ENCODE measurements at regions not wholly inside any gene's neighbourhood (a gene's known extent, or its start where the extent isn't known, plus 50 kb on each side); places are given as distances from the start of the nearest gene placed in this dataset.
"Not testable (repeated sequence)": the region's sequence is repeated elsewhere in the genome, so short reads cannot be mapped to it uniquely, and the experiment has no call there.

DNA sequence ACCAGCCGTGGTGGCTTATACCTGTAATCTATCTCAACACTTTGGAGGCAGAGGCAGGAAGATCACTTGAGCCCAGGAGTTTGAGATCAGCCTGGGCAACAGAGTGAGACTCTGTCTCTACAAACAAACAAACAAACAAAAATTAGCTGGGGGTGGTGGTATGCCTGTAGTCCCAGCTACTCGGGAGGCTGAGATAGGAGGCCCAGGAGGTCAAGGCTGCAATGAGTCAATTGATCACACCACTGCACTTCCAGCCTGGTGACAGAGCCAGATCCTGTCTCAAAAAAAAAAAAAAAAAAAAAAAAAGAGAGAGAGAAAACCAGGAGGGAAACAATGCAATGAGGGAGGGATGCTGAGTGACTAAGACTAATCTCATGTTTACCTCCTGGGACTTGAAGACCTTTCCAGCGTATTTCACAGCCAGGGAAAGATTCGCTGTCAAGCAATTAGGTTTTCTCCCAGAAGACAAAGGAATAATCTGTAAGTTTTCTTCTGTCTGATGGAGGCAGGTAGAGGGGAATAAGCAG is 51.1 kb upstream of the MIER3 start:
- no peak for DNase-seq

DNA sequence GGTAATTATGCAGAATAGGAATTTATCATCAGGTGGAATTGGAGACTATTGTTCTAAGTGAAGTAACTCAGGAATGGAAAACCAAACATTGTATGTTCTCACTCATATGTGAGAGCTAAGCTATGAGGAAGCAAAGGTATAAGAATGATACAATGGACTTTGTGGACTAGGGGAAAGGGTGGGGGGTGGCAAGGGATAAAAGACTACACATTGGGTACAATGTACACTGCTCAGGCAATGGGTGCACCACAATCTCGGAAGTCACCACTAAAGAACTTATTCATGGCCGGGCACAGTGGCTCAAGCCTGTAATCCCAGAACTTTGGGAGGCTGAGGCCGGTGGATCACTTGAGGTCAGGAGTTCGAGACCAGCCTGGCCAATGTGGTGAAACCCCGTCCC is 51.6 kb upstream of the MIER3 start:
- not testable (repeated sequence) for DNase-seq

DNA sequence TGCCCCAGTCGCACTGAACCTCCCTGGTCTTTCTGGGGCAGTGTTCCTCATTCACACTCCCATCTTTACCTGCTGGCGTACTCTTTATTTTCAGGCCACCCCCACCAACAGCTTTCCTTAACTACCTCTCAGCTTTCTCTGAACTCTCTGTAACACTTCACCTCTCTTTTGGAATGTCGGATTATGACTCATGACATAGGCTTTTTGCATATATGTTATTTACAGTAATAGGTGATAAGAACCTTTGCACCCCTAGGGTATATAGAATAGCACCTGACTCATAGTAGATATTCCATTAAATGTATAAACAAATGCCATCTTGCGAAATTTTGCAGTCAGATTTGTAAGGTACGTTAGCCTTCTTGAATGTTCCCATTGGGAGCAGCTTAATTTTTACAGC is 52.9 kb upstream of the MIER3 start:
- no peak for DNase-seq

DNA sequence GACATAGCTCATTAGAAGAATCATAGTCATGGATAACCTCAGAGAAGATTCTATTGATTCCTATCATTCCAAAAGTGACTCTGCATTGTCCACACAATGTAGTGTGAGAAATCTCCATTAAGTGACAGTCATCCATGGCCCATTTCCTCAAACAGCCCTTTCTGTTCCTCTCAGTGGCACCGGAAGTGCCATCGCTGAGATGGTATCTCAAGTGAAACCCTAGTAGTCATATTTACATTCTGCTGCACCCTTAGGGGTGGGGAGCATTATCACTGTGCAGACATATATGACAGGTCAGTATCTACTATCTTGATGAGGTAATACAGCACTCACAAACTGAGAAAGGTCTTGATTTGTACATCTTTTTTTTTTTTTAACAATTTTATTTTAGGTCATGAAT is 55.4 kb upstream of the MIER3 start:
- DNase-seq, result no peak

DNA sequence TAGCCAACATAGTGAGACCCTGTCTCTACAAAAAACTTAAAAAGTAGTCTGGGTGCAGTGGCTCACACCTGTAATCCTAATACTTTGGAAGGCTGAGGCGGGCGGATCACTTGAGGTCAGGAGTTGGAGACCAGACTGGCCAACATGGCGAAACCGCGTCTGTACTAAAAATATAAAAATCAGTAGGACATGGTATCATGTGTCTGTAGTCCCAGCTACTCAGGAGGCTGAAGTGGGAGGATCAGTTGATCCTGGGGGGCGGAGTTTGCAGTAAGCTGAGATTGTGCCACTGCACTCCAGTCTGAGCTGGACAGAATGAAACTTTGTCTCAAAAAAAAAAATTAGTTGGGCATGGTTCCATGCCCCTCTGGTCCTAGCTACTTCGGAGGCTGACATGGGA is 57.9 kb upstream of the MIER3 start:
- DNase-seq, result no peak

DNA sequence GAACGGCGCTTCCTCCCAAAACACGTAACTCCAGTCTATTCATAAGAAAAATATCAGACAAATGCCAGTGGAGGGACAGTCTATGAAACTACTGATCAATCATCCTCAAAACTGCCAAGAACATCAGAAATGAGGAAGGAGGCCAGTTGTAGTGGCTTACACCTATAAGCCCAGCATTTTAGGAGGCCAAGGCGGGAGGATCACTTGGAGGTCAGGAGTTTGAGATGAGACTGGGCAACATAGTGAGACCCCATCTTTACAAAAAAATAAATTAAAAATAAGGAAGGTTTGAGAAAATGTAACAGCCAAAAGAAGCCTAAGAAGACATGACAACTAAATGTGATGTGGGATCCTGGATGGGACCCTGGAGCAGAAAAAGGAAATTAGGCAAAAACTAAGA is 58.9 kb upstream of the MIER3 start:
- no peak for DNase-seq

DNA sequence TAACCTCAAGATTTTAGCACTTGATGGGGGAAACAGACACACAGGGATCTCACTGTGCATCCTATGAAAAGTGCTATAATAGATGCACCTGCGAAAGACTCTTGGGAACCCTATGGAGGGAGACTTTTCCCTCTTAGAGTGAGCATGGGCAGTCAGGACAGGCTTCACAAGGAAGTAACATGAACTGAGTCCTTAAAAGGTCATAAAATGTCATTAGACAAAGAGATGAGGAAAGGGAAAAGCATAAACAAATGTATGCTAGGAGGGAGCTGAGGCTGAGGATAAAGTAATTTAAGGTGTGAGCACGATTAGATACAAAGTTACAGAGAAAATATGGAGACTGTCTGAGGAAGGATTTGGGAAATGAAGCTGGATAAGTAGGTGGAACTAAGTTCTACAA is 60.6 kb upstream of the MIER3 start:
- DNase-seq, result no peak

DNA sequence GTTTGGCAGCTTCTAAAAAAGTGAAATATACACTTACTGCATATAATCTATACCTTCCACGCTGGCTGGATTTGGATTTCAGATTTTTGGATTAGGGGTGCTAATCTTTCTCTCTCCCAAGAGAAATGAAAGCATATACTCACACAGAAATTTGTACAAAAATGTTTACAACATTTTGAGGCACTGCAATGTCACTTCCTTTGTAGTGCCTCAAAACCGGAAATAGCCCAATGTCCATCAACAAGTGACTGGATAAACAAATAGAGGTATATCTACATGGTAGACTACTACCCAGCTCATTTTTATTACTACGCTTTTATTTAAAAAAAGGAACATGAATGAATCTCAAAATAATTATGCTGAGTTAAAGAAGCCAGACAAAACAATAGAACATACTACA is 74.0 kb upstream of the MIER3 start:
- no peak for DNase-seq

DNA sequence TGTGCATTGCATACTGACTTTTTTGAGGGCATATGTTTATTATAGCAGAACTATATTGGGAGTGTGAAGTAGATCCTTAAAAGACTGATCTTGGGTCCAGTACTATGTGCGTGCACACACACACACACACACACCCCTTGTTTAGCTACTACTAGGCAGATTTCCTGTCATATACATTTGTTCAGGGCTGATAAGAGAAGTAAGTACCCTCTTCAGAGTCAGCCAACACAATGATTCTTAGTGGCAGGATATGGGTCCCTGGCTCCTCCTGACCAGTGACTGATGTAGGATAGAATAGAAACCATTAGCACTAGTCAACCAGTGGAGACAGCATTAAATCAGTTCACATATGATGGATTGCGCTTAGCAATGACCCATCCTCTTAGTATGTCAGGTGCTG is 76.2 kb upstream of the MIER3 start:
- DNase-seq, result no peak

DNA sequence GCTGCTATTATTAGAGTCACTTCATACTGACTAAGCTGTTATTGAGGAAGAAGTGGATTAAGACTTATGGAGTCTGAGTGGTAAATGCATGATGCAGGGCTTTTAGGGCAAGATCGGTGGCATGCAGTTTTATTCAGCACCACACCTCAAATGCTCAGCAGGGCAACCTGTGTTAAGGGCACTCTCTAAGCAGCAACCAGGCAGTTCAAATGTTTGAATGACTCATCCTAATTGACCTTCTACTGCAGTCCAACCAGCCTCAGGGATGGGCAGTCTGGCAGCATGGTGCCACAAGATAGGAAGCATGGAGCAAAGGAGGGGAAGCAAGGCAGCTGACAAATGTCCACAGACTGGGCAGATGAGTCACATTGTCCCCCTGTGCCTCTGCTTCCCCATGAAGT is 80.2 kb upstream of the MIER3 start:
- DNase-seq, result no peak

DNA sequence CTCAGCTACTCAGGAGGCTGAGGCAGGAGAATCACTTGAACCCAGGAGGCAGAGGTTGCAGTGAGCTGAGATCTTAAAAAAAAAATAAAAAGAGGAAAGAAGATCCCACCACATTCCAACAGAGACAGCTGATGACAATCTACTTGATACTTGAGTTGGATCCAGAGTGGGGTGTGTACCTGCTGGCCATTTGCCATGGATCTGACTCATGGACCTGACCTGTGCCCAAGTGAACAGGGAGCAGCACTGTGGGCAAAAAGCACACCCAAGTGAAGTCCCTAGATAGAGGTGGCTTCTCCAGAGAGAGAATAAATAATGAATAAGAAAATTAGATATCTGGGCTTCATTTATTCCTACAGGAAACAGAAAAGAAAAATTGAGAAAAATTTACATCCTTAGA is 81.2 kb upstream of the MIER3 start:
- no peak for DNase-seq

DNA sequence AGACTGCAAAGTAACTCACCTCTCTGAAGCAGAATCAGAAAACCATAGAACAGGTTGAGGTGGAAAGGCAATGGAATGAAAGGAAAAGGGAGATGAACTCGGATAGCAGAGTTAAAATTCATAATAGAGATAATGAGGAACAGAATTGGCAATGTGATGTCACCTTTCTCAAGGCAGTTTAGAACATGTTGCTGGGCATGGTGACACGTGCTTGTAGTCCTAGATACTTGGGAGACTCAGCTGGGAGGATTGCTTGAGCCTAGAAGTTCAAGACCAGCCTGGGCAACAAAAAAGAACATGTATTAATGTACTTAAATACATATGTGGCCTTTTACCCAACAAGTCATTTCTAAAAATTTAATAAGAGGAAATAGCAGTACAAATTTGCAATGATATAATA is 81.6 kb upstream of the MIER3 start:
- no peak for DNase-seq

DNA sequence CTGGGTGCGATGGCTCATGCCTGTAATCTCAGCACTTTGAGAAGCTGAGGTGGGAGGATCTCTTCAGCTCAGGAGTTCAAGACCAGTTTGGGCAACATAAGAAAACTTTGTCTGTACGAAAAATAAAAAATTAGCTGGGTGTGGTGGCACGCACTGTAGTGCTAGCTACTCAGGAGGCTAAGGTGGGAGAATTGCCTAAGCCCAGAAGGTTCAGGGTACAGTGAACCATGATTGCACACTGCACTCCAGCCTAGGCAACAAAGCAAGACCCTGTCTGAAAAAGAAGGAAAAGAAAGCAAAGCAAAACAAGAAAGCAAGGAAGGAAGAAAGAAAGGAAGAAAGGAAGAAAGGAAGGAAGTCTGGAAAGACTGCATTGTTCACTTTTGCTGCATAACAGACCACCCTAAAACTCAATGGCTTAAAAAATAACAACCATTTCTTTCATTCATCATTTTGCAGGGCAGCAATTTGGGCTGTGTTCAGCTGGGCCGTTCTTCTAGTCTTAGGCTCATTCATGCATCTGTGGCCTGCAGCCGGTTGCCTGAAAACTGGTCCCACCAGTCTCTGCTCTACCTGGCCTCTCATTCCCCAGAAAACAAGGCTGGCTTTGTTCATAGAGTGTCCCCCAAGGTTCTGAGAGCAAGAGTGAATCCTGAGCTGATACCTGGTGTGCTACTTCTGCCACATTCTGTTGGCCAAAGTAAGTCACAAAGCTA is 82.4 kb upstream of the MIER3 start:
- no peak for DNase-seq

DNA sequence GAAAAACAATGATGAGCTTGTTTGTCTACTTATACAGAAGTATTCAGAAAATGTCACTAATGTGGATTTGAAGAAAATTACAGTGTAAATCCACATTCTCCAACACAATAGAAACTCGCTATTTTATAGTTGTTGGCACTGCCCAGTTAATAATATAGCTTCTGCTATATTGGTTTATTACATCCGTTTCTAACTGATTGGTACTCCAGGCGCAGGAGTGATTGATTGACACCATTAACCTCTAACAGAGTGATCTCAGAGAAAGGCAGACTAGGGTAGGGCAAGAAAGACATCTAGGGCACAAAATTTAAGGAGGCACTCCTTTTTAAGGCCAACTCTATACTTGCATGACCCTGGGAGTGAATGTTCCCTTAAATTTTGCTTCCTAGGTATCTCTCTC is 84.0 kb upstream of the MIER3 start:
- no peak for DNase-seq

DNA sequence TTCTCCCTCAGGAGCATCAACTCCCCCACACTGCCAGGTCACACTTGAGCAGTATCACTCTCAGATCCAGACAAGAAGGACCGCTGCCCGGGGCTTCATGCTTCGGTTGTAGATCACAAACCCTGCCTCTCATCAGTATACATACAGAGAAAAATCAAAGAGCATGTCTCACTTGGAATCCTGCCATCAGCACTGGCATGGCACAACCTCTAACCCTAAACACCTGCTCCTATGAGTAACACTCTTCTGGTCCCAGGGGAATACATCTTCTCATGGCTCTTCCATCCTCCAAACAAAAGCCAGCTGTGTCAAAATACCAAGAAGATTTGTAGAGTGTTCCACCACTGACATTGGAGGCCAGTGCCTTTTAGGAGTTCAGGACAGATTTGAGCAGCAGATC is 84.8 kb upstream of the MIER3 start:
- DNase-seq, result no peak

DNA sequence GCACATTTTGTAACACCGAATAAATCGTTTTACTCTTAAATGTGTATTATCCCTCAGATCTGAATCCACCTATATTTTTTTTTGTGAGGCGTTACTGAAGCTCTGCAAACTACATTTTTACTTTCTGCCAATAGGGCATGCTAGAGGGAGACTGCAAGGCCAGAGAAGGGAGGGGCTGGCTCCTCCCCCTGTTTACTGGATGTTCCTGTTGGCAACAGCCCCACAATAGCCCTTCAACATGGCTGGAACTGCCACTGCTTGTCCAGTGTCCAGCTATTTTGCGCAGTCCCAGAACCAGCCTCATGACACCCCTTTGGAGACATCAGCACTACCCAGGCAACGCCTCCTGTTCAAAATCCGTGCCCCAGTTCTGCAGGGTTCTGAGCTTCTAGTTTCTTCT is 85.4 kb upstream of the MIER3 start:
- no peak for DNase-seq

DNA sequence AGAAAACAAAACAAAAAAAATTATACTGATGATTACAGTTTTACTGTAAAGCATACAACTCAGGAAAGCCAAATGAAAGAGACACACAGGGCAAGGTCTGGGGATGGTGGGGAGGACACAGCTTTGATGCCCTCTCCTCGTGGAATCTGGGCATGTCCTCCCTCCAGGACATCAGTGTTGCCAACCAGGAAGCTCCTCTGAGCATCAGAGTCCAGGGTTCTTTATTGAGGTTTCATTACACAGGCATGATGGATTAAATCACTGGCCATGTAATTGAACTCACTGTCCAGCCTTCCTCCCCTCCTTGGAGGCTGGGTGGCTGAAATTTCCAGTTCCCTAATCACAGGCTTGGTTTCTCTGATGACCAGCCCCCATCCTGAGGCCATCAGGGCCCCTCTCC is 89.6 kb upstream of the MIER3 start:
- DNase-seq, result no peak

DNA sequence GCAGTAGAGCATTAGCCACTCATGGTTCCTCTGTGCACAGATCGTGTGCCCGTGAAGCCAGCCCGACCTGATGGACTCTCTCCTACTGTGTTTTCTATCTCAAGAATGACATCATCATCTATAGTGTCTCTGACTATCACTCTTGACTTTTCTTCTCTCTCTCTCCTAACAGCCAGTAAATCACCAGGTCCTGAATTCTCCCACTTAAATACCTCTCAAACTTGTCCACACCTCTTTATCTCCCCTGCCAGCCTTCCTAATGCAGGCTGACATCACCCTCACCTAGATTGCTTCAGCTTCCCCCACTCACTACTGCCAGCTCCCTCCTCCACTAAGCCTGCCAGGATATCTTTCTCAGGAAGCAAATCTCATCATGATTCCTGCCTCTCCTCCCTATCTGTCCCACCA is 90.6 kb upstream of the MIER3 start:
- no peak for DNase-seq

DNA sequence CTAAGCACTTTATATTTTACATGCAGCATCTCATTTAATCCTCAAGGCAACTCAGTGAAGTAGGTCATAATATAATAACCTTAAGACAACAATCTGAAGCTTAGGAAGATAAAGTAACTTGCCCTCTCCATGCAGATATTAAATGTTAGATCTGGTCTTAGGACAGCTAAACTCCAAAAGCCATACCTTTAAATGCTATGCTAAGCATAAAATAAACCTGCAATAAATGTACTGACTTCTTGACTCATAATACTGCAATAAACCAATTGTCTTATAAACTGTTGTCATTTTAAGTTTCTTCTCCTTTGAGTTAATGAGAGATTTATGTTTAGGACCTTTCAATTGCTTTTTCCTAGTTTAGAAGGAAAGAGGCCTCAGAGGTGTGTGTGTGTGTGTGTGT is 102.2 kb upstream of the MIER3 start:
- DNase-seq, result no peak

DNA sequence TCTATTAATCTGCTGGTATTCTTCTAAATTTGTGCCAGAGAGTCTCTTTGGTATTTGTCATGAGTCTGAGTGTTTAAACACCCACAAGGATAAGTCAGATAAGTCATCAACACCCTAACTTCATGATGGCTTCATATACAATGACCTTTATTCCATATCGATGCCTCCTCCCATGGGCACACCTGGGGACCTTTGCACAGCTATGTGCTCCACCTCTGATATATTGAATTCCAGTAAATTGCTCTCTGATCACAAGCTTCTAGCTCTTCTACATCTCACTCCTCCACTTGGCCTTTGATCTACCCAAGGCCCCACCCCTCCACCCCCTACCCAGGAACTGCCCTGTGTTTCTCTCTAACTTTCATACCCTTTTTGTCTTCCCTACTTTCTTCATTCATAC is 102.7 kb upstream of the MIER3 start:
- no peak for DNase-seq

DNA sequence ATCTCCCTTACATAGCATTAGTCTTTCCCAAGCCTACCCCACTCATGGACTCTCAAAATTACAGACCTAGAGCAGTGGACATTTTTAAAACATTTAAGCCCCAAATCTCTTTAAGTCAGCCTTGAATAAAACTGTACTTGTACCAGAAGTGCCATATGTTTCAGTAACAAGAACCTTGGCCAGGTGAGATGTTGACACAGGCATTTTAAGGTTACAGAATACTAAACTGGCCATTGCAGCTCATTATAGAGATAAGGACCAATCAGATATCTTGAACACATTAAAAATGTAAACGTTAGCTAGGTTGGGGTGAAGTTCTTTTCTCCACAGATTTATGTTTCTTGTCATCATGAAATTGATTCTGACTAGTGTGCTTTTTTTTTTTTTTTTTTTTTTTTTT is 103.8 kb upstream of the MIER3 start:
- no peak for DNase-seq

DNA sequence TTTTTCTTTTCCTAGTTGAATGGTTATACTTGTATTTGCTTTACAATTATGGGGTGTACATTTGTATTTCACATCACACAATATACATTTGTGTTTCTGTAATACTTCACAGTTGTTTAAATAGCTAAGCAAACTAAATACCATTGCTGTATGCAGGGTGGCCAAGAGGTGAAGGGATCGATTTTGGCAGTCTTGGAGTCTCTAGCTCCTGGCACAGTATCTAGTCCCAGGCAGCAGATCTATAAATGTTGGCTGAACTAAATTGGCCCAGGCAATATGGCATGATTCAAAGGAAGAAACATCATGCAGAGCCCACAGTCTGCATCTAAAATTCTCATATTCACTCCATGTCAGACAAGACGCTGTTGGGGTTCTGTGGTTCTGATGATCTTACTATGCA is 110.1 kb upstream of the GPBP1 start:
- no peak for DNase-seq

DNA sequence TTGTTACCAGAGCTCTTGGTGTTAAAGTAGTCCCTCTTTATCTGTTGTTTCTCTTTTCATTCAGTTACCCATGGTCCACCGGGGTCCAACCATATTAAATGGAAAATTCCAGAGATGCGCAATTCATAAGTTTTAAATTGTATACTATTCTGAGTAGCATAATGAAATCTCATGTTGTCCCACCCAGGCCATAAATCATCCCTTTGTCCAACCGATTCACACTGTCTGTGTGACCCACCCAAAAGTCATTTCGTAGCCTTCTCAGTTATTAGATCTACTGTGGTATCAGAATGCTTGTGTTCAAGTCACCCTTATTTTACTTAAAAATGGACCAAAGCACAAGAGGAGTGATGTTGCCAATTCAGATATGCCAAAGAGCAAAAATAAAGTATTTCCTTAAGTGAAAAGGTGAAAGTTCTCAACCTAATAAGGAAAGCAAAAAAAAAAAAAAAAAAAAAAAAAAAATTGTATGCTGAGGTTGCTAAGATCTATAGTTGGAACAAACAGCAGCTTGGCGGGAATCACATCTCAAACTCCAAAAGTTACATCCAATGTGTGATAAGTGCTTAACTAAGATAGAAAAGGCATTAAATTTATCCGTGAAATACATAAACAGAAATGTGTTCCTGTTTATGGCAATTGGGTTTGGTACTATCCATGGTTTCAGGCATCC is 106.8 kb upstream of the GPBP1 start:
- DNase-seq, result no peak

DNA sequence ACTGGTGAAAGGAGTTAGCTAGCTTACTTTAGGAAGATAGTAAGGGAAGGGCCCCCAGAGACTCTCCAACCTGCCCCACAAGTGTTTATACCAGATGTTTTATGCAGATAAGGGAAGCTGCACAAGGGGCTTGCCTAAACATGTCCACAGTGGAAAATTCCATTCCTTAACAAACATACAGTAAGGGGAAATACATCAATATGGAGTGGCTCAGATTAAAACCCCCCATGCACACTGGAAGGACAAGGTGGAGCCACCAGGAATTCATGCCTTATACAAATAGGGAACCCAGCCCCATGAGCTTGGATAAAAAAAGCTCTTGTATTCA is 106.3 kb upstream of the GPBP1 start:
- peak; percentile 20 for DNase-seq

Measured in NCI-H524 treated with DMSO at 0.1 percent for 48 hours (cell line).